ENCODE measurements at regions not wholly inside any gene's neighbourhood (a gene's known extent, or its start where the extent isn't known, plus 50 kb on each side); places are given as distances from the start of the nearest gene placed in this dataset.
"Not testable (repeated sequence)": the region's sequence is repeated elsewhere in the genome, so short reads cannot be mapped to it uniquely, and the experiment has no call there.

GRCh38 chr3:166759736-166760513 lies 620.2 kb downstream of the ZBBX start:
- Histone ChIP-seq H3K4me1 (no peaks in the 10 kb centered on the region), H3K4me3 (no peak overlapping the region), H3K27ac (no peak overlapping the region), H3K9me3 (replicated peaks) (no peaks in the 10 kb centered on the region), H3K36me3 (no peaks in the 10 kb centered on the region), H3K27me3 (no peaks in the 10 kb centered on the region)
- no peak for DNase-seq

GRCh38 chr3:166752214-166752613 lies 627.9 kb downstream of the ZBBX start:
- Histone ChIP-seq H3K9me3 (replicated peaks) (no peaks in the 10 kb centered on the region), H3K36me3 (no peaks in the 10 kb centered on the region), H3K27ac (no peak overlapping the region), H3K4me1 (no peaks in the 10 kb centered on the region), H3K4me3 (no peak overlapping the region), H3K27me3 (no peaks in the 10 kb centered on the region)
- no peak for DNase-seq

- H3K4me3 ChIP-seq, result no peak overlapping the region
- no peaks in the 10 kb centered on the region for H3K4me1 ChIP-seq
- H3K36me3 ChIP-seq, result no peaks in the 10 kb centered on the region
- DNase-seq, result no peak
- H3K9me3 ChIP-seq (replicated peaks), result no peaks in the 10 kb centered on the region
- H3K27me3 ChIP-seq, result no peaks in the 10 kb centered on the region
- no peak overlapping the region for H3K27ac ChIP-seq
These were observed 636.5 kb downstream of the ZBBX start for GRCh38 chr3:166743481-166744134.

GRCh38 chr3:166734734-166735133 lies 645.4 kb downstream of the ZBBX start:
- Histone ChIP-seq H3K27ac (no peak overlapping the region), H3K4me1 (no peaks in the 10 kb centered on the region), H3K36me3 (no peaks in the 10 kb centered on the region), H3K4me3 (no peak overlapping the region), H3K9me3 (replicated peaks) (no peaks in the 10 kb centered on the region), H3K27me3 (no peaks in the 10 kb centered on the region)
- DNase-seq, result no peak

DNA sequence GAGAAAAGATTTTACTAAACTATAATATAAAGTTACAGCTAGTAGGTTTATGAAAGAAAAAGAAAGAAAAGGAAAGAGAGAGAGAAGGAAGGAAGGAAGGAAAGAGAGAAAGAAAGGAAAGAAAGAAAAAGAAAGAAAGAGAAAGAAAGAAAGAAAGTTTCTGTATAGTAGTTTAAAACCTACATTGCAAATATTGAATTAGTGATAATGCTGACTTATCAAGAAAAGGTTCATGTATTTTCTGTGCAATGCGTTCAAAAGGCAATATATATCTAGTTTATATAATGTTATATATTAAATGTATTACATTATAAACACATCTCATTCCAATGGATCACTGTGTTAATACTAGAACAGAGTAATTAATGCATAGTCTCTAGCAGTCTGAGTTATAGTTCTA lies 648.4 kb downstream of the ZBBX start:
- Histone ChIP-seq H3K27me3 (no peaks in the 10 kb centered on the region), H3K9me3 (replicated peaks) (no peaks in the 10 kb centered on the region)
- no peak for DNase-seq

DNA sequence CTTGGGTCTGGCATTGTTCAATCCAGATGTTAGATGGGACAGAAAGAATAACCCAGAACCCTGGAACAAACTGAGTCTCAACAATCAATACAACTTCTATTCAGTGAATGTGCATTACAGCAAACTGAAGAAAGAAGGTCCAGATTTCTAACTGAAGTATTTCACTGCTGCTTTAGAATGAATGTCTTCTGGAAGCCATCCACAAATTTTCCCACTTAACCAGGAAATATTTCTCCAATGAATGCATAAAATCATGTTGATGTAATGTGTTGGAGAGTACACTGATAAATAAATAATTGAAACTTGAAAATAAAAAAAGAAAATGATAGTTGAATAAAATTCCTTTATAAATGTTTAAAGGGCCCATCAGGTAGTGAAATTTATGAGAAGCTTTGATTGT lies 658.6 kb downstream of the ZBBX start:
- no peaks in the 10 kb centered on the region for H3K4me1 ChIP-seq
- no peaks in the 10 kb centered on the region for H3K36me3 ChIP-seq
- H3K4me3 ChIP-seq, result no peak overlapping the region
- no peaks in the 10 kb centered on the region for H3K9me3 ChIP-seq (replicated peaks)
- H3K27ac ChIP-seq, result no peak overlapping the region
- no peak for DNase-seq
- H3K27me3 ChIP-seq, result no peaks in the 10 kb centered on the region

More for the DNA sequence above, 648.4 kb downstream of the ZBBX start:
- H3K27ac ChIP-seq, result no peak overlapping the region
- H3K36me3 ChIP-seq, result no peaks in the 10 kb centered on the region
- H3K4me1 ChIP-seq, result no peaks in the 10 kb centered on the region
- H3K4me3 ChIP-seq, result no peak overlapping the region

DNA sequence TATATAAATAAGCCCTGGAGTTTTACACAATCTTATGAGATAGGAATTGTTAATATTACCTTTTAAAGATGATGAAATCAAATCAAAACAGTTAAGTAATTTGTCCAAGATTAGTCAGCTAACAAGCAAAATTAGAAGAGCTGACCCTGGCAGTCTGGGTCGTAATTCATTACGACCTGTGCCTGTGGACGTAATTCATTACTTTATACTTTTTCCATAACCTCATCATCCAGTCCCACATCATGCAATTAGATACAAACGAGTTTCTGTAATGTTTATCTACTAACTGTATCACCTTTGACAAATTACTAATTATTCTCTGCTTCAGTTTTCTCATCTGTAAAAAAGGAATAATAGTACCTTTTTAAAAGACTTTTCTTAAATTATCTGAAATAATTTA lies 665.9 kb downstream of the ZBBX start:
- H3K27me3 ChIP-seq, result no peaks in the 10 kb centered on the region
- DNase-seq, result no peak

GRCh38 chr3:166713787-166714186 lies 666.3 kb downstream of the ZBBX start:
- H3K36me3 ChIP-seq, result no peaks in the 10 kb centered on the region
- no peaks in the 10 kb centered on the region for H3K9me3 ChIP-seq (replicated peaks)
- no peaks in the 10 kb centered on the region for H3K4me1 ChIP-seq
- no peak overlapping the region for H3K4me3 ChIP-seq
- H3K27ac ChIP-seq, result no peak overlapping the region
- DNase-seq, result no peak
- H3K27me3 ChIP-seq, result no peaks in the 10 kb centered on the region

More for the DNA sequence above, 665.9 kb downstream of the ZBBX start:
- Histone ChIP-seq H3K4me1 (no peaks in the 10 kb centered on the region), H3K4me3 (no peak overlapping the region), H3K27ac (no peak overlapping the region), H3K9me3 (replicated peaks) (no peaks in the 10 kb centered on the region), H3K36me3 (no peaks in the 10 kb centered on the region)

GRCh38 chr3:166706094-166706493 lies 674.0 kb downstream of the ZBBX start:
- no peak for DNase-seq
- H3K4me1 ChIP-seq, result no peaks in the 10 kb centered on the region
- H3K9me3 ChIP-seq (replicated peaks), result no peaks in the 10 kb centered on the region
- H3K27ac ChIP-seq, result no peak overlapping the region
- no peaks in the 10 kb centered on the region for H3K36me3 ChIP-seq
- H3K27me3 ChIP-seq, result no peaks in the 10 kb centered on the region
- H3K4me3 ChIP-seq, result no peak overlapping the region

GRCh38 chr3:166697495-166697894 lies 682.6 kb downstream of the ZBBX start:
- Histone ChIP-seq H3K4me1 (no peaks in the 10 kb centered on the region), H3K27me3 (no peaks in the 10 kb centered on the region), H3K4me3 (no peak overlapping the region), H3K36me3 (no peaks in the 10 kb centered on the region), H3K9me3 (replicated peaks) (no peaks in the 10 kb centered on the region), H3K27ac (no peak overlapping the region)
- no peak for DNase-seq

GRCh38 chr3:166696103-166696502 lies 684.0 kb downstream of the ZBBX start:
- Histone ChIP-seq H3K9me3 (replicated peaks) (no peaks in the 10 kb centered on the region), H3K27ac (no peak overlapping the region), H3K4me3 (no peak overlapping the region), H3K4me1 (no peaks in the 10 kb centered on the region), H3K27me3 (no peaks in the 10 kb centered on the region), H3K36me3 (no peaks in the 10 kb centered on the region)
- DNase-seq, result no peak

DNA sequence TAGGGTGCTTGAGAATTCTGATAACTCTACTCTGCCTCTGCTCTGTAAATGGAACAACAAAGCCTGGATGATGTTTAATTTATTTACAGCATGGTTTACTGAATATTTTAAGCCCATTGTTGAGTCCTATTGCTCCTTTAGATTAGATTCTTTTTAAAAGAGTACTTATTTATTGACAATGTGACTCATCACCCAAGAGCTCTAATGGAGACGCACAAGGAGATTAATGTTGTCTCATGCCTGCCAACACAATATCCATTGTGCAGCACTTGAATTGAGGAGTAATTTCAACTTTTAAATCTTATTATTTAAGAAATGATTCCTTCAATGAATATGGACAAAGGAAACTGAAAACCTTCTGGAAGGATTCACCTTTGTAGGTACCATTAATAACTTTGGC lies 691.4 kb downstream of the ZBBX start:
- DNase-seq, result no peak
- no peak overlapping the region for H3K27ac ChIP-seq
- no peaks in the 10 kb centered on the region for H3K36me3 ChIP-seq
- H3K9me3 ChIP-seq (replicated peaks), result no peaks in the 10 kb centered on the region
- H3K27me3 ChIP-seq, result no peaks in the 10 kb centered on the region
- H3K4me3 ChIP-seq, result no peak overlapping the region
- H3K4me1 ChIP-seq, result no peaks in the 10 kb centered on the region

DNA sequence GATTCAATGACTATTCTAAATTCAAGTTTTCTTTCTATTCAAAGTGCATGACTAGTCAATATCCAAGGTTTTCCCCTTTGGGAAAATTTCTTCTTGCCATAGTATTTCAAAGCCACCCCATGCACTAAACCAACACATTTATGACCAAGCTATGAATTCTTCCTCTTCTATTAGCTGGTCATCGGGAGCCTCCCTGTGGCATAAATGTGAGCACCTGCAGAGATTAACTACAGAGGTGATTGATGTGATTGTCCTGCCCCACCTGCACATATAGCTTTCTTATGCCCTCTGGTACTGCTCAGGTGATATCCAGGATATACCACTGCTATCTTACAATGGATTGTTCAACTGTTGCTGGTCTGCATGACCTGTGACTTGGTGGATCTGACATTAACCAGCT lies 694.9 kb downstream of the ZBBX start:
- no peaks in the 10 kb centered on the region for H3K27me3 ChIP-seq
- H3K9me3 ChIP-seq (replicated peaks), result no peaks in the 10 kb centered on the region
- no peak overlapping the region for H3K27ac ChIP-seq
- H3K4me1 ChIP-seq, result no peaks in the 10 kb centered on the region
- no peak overlapping the region for H3K4me3 ChIP-seq
- no peaks in the 10 kb centered on the region for H3K36me3 ChIP-seq
- peak in 1 of 2 experiments; percentile 2 for DNase-seq

GRCh38 chr3:166684077-166684476 lies 696.0 kb downstream of the ZBBX start:
- H3K4me3 ChIP-seq, H3K27me3 ChIP-seq, H3K4me1 ChIP-seq: not testable (repeated sequence)

DNA sequence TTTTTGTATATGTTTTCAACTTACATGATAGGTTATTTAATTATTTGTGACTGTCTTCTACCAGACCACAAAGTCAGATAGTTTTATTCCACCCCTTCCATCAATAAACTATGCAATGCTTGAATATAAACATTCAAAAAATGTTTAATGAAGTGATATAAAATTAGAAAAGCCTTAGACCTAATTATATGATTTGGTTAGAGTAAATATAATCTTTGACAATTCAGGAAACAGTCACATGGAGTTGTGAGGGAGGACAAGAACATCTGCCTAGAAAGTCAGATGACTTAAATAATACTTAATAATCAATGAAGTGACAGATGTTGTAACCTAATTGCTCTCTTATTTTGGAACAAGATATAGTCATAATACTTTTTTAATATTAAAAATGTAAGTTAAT lies 710.3 kb downstream of the ZBBX start:
- H3K36me3 ChIP-seq, result no peaks in the 10 kb centered on the region
- H3K27ac ChIP-seq, result no peak overlapping the region
- no peaks in the 10 kb centered on the region for H3K27me3 ChIP-seq
- DNase-seq, result no peak
- no peak overlapping the region for H3K4me3 ChIP-seq
- no peaks in the 10 kb centered on the region for H3K4me1 ChIP-seq
- H3K9me3 ChIP-seq (replicated peaks), result no peaks in the 10 kb centered on the region

More at GRCh38 chr3:166684077-166684476, 696.0 kb downstream of the ZBBX start:
- H3K9me3 ChIP-seq (replicated peaks); DNase-seq; H3K27ac ChIP-seq; H3K36me3 ChIP-seq: not testable (repeated sequence)

DNA sequence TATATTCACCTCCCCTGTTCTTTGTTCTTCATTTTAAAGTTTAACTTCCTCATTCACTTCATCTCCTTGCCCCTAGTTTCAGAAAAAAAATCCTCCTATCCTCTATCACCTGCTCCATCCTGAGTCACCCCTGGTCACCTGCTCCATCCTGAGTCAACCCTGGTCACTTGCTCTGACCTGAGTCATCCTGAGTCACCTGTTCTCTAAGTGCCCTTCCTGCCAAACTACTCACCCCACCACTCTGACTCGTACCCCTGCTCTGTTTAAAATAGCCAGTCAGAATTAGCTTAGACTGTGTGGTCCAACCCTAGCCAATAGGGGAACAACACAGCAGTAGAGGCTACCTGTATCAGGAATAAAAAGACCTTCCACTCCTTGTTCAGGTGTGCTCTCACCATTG lies 716.9 kb downstream of the ZBBX start:
- no peaks in the 10 kb centered on the region for H3K9me3 ChIP-seq (replicated peaks)
- H3K27me3 ChIP-seq, result no peaks in the 10 kb centered on the region
- DNase-seq, result no peak
- no peak overlapping the region for H3K4me3 ChIP-seq
- no peaks in the 10 kb centered on the region for H3K36me3 ChIP-seq
- no peak overlapping the region for H3K27ac ChIP-seq
- no peaks in the 10 kb centered on the region for H3K4me1 ChIP-seq

All from SJCRH30 (cell line).